NB4 (cell line): ENCODE measurements at regions not wholly inside any gene's neighbourhood (a gene's known extent, or its start where the extent isn't known, plus 50 kb on each side); places are given as distances from the start of the nearest gene placed in this dataset.

ENCODE experiments used
- DNase-seq: peaks from one replicate; pipeline ENCODE4 v3.0.0; 2010; ENCODE audit warnings: low read depth
- H3K4me3 ChIP-seq: one replicate; pipeline ENCODE4 v1.5.1; 2011; ENCODE audit warnings: mild to moderate bottlenecking, low read depth, low read length, moderate library complexity
- MYC ChIP-seq: IDR thresholded peaks from 2 replicates; pipeline ENCODE4 v1.6.1; 2011; ENCODE audit warnings: low read depth, low read length
- POLR2A ChIP-seq: IDR thresholded peaks from 2 replicates; pipeline ENCODE4 v1.6.1; 2011; ENCODE audit warnings: mild to moderate bottlenecking; ENCODE audit not compliant: insufficient read length; ENCODE audit errors: extremely low read depth
- TF ChIP-seq, protein P1 (sequence below): IDR thresholded peaks from one replicate; pipeline ENCODE4 v1.5.1; 2012; ENCODE audit warnings: low read depth, low read length
- TF ChIP-seq, protein P2 (sequence below): IDR thresholded peaks from 2 replicates; pipeline ENCODE4 v1.6.1; 2011; ENCODE audit warnings: low read depth, low read length

DNA sequence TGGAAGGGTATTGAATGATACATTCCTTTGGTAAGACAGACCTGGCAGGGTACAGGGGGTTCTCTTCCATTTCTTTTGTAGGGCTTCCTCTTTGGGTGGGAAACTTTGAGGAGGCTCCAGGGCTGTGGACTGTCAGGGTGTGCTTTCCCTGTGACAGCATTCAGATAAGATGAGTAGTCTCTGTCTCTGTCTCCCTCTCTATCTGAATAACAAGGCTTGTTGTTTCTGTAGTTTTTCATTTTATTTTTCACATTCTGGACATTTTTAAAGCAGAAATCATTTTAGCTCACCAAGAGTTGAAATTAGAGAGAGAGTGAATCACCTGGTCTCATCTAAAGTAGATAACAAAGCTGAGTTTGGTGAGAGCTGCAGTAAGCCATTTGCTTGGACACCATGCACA lies 100.8 kb upstream of the TPM1 start:
- TF ChIP-seq, protein P1, sequence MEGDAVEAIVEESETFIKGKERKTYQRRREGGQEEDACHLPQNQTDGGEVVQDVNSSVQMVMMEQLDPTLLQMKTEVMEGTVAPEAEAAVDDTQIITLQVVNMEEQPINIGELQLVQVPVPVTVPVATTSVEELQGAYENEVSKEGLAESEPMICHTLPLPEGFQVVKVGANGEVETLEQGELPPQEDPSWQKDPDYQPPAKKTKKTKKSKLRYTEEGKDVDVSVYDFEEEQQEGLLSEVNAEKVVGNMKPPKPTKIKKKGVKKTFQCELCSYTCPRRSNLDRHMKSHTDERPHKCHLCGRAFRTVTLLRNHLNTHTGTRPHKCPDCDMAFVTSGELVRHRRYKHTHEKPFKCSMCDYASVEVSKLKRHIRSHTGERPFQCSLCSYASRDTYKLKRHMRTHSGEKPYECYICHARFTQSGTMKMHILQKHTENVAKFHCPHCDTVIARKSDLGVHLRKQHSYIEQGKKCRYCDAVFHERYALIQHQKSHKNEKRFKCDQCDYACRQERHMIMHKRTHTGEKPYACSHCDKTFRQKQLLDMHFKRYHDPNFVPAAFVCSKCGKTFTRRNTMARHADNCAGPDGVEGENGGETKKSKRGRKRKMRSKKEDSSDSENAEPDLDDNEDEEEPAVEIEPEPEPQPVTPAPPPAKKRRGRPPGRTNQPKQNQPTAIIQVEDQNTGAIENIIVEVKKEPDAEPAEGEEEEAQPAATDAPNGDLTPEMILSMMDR: no peak
- TF ChIP-seq, protein P2, sequence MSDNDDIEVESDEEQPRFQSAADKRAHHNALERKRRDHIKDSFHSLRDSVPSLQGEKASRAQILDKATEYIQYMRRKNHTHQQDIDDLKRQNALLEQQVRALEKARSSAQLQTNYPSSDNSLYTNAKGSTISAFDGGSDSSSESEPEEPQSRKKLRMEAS: no peak
- TF ChIP-seq MYC (no peak), POLR2A (no peak)
- H3K4me3 ChIP-seq: no peak overlapping the region
- DNase-seq: no peak

DNA sequence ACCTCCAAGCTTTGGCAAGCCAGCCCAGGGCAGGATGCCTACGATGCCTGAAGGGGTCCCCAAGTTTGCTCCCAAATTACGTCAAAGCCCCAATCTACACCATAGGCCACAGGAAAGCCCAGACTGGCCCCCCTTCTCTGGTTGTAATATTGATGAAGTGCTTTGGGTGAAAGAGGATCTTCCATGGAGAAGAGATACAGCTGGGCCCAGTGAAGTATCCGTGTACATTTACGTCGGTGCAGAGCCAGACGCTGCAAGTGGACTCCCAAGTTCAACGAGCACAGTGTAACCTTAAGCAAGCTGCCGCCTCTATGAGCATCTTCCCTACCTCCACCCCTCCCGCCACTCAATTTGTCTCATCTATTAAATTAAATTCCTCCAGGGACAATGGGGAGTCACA lies 100.1 kb upstream of the TPM1 start:
- TF ChIP-seq, protein P1: no peak
- TF ChIP-seq MYC (no peak), POLR2A (no peak)
- TF ChIP-seq, protein P2: no peak
- no peak for DNase-seq
- H3K4me3 ChIP-seq: no peak overlapping the region

DNA sequence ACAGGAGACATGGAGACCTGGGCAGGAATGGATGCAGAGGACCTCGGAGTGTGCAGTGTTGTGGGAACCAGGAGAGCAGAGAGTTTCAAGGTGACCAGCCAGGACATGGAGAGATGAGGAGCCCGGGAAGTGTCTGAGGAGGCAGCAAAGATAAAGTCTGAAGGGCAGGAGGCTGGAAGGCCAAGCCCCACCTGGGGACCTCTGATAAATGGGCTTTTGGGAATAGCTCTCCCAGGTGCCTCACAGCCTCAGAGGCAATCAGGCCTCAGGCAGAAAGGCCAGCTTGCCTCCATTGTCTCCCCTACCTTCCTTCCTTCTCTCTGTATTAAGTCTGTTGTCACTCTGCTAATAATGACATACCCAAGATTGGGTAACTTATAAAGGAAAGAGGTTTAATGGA lies 97.5 kb upstream of the TPM1 start:
- no peak for DNase-seq
- TF ChIP-seq, protein P2: no peak
- TF ChIP-seq, protein P1: no peak
- no peak for TF ChIP-seq MYC
- no peak for TF ChIP-seq POLR2A
- H3K4me3 ChIP-seq: no peak overlapping the region

DNA sequence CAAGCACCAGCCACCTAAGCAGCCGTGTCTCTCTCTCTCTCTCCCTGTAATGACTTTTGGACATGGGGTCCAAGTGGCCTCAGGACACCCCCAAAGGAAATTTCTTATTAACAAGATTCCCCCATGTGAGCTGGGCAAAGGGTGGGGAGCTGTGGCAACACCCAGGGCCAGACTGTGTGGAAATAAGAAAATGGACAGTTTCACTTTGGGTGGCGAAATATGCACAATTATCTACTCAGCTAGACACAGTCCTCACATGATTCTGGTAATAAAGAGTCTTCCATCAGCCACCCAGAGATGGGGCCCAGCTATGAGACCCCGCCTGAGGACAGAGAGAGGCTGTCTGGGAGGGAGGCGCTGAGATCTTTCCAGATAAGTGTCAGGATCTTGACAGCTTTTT lies 96.8 kb upstream of the TPM1 start:
- no peak overlapping the region for H3K4me3 ChIP-seq
- DNase-seq: no peak
- TF ChIP-seq, protein P1: no peak
- TF ChIP-seq MYC: no peak
- TF ChIP-seq, protein P2: no peak
- TF ChIP-seq POLR2A: no peak

DNA sequence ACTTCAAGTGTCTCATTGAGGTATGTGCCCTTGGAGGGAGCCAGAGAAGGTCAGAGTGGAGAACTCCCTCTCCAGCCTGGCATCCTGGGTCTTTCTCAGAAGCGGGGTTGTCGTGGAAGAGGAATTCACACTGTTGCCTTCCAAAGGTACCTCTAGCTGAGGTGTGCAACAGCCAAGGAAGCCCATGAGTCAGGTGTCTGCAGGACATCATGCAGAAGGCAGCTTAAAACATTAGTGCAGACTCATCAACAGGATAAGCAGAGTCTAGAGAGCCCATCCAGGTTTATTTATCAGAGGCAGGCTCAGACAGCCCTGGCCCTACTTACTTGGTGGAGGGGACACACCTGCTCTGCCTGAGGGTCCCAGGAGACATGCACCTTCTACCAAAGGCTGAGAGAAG lies 95.6 kb upstream of the TPM1 start:
- TF ChIP-seq, protein P2: no peak
- no peak for TF ChIP-seq POLR2A
- TF ChIP-seq, protein P1: no peak
- TF ChIP-seq MYC: no peak
- no peak for DNase-seq
- no peak overlapping the region for H3K4me3 ChIP-seq
